GM10266 (cell line): ENCODE measurements at regions not wholly inside any gene's neighbourhood (a gene's known extent, or its start where the extent isn't known, plus 50 kb on each side); places are given as distances from the start of the nearest gene placed in this dataset.

Experiments
- DNase-seq: peaks from one replicate; pipeline ENCODE4 v3.0.0; 2012; ENCODE audit errors: extremely low spot score
- CTCF ChIP-seq: IDR thresholded peaks from 2 replicates; pipeline ENCODE4 v1.5.1; 2012; ENCODE audit warnings: mild to moderate bottlenecking, low read depth; ENCODE audit not compliant: control insufficient read depth, insufficient read depth; ENCODE audit errors: missing control alignments

- no peak for TF ChIP-seq CTCF
- DNase-seq: no peak
Measured at GRCh38 chr16:86184185-86184584, 285.2 kb downstream of the IRF8 start.

- no peak for TF ChIP-seq CTCF
- no peak for DNase-seq
Measured at GRCh38 chr16:86185089-86185488, 286.1 kb downstream of the IRF8 start.

GRCh38 chr16:86186313-86186712, 287.4 kb downstream of the IRF8 start:
- no peak for TF ChIP-seq CTCF
- no peak for DNase-seq

GRCh38 chr16:86189934-86190333, 291.0 kb downstream of the IRF8 start:
- no peak for TF ChIP-seq CTCF
- no peak for DNase-seq

- no peak for TF ChIP-seq CTCF
- DNase-seq: no peak
Measured at GRCh38 chr16:86191663-86192062, 292.7 kb downstream of the IRF8 start.

GRCh38 chr16:86193528-86194193, 294.7 kb downstream of the IRF8 start:
- no peak for TF ChIP-seq CTCF
- DNase-seq: no peak

- TF ChIP-seq CTCF: no peak
- no peak for DNase-seq
Measured at GRCh38 chr16:86195863-86196630, 297.1 kb downstream of the IRF8 start.
